IPS-NIHi7 (cell line): ENCODE measurements at regions not wholly inside any gene's neighbourhood (a gene's known extent, or its start where the extent isn't known, plus 50 kb on each side); places are given as distances from the start of the nearest gene placed in this dataset.
A peak's percentile ranks its signal among the peaks of the same experiment; 100 is the strongest.

ENCODE experiments used
- DNase-seq: peaks from one replicate; pipeline ENCODE4 v3.0.0; 2012; ENCODE audit warnings: mixed read lengths; ENCODE audit errors: extremely low spot score

DNA sequence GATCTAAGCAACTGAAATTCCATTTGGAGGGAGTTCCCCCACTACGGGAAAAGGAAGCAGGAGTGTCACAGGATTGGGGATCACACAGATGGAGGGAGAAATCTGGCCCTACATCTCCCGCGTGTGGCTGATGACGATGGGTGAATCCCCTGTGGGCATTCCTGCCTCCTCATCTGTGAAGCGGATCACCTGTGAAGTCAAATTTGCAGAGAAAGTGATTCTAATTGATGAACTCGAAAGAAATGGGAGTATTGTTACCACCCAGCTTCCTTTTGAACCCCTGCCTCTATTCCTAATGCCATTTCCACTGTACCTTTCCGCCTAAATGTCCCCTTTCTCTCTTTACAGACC lies 92.0 kb downstream of the CMPK2 start:
- no peak for DNase-seq

DNA sequence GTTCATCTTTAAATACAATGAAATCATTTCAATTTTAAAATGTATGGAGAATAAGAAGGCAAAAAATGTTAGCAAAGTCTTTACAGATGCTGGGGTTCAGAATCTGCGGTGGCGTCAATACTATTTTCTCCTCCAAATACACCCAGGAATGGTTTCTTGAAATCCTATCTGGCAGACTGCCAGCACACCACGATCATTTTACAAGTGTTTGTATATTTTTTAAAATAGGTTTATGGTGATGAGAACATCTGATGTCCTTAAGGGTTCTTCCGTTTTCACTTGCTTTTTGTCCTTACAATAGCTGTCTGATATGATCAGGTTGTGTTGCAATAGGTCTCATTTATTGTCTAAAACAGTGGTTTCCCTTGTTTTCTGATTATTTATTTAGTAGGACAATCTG lies 89.6 kb downstream of the CMPK2 start:
- no peak for DNase-seq

DNA sequence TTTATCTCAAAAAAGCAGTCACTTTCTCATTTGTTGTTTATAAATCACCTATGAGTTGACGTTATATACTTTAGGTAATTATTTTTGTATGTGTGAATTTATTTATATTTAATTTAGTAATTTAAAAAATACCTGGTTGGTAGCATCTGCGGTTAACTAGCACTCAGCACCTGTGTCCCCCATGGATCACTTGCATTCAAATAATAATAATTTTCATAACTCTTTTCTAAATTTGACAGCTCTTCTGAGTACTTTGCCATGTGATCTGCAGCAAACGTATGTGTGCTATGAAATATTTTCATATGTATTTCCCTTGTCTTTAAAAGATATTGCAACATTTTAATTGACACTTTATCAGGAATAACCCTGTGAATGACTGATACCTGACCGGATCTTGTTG lies 88.1 kb downstream of the CMPK2 start:
- DNase-seq: no peak

DNA sequence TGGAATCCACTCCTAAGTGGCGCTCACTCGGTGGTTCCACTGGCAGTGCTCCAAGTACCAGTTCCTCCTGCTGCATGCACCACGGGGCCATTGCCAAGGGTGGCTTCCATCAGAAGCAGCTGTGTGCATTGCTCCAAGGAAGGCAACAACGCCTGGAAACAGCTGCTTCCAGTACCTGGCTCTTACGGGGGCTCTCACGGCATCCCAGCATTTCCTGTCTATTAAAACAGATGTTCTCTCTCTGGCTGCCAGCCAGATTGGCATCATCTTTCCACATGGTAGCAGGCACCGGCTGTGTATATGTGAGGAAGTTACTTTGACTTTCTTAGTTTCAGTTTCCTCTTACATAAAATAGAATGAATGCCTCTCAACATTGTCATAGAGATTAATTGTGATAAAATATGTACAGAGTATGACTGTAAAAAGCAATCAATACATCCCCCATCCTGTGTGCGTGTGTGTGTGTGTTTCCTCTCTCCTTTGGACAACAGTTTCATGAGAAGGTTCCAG lies 84.9 kb downstream of the CMPK2 start:
- no peak for DNase-seq

DNA sequence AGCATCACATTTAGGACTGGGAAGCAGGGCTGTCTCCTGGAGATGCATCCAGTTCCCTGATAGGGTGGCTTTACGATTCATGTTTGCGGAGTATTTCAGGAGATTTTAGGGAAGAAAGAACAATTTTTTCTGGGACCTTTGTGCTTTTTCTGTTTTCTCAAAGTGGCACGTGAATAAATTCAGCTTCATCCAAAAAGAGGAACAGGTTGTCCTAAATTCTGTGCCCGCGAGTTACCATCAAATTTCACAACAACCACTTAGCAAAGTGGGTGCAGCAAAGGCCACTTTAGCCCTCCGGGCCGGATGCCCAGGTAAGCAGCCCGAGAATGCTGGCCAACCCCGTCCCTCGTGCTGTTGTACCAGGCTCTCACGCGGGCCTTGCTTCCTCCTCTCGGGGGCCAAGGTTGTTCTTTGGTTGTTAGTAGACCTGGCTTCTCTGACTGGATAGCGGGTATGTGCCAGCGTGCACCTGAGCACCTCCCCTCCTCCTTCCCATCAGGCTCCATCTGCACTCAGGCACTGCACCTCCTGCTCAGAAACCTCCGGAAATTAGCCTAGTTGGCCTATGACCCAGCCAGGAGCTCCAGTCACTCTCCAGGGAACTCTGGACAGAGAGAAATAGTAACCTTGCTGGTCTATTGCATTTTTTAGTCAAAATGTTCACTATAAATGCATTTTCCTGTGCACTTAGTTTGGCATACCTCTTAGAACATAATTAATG lies 83.0 kb downstream of the CMPK2 start:
- DNase-seq: no peak

DNA sequence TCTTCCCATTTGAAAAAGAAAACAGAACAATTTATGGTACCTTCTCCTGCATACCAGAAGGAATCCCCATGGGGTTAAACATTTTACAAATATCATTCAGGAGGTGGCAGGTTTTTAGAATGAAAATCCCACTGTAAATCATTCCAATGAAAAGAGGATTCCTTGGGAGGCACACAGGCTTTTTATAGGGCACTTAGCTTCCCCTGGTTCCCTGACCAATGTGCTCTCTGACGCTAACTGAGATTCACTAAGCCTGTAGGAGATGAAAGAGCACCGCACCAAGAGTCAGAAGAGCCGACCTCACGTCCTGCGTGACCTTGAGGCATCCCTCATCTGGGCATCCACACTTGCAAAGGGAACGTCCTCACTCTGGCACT lies 82.5 kb downstream of the CMPK2 start:
- no peak for DNase-seq

DNA sequence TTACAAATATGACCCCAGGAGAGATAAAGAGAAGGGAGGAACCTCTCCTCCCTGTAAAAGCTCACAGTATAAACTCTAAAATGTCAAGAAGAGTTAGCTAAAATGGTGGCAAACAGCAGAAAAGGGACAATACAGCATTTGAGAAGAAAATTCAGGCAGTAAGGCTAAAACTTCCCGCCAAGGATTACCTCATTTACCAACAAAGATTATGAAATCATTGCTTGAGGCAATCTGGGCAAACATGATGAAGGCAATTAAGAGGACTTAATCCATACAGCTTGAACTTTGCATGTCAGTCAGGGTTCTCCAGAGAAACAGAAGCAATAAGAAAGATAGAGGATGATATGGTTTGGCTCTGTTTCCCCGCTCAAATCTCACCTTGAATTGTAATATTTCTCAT lies 81.4 kb downstream of the CMPK2 start:
- no peak for DNase-seq

DNA sequence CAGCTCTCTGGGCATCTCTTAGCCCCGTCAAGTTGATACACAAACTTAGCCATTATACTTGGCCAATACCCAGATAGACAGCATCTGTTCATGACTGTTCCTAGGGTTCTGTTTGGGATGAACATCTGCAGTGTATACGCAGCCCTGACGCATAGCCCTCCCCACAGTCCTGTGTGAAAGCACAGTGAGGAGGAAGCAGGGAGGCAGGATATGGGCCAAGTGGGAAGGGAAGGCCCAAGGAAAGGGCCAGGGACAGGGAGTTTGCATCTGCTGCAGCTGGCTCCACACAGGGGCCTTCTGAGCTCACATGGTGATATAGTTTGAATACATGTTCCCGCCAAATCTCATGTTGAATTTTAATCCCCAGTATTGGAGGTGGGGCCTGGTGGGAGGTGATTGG lies 80.2 kb downstream of the CMPK2 start:
- no peak for DNase-seq

DNA sequence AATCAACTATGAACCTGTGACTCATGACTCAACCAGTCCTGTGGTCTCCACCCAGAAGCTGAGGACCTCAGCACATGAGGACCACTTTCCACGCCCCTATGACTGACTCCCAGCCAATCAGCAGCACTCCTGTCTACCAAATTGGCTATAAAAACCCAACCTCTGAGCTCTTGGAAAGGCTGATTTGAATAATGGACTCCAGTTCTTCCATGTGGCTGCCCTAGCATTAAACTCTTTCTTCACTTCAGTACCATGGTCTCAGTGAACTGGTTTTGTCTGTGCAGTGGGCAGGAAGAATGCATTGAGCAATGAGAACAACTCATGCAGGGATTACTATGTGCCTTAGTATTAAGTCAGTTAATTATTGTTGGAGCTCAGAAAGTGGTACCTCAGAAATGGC lies 78.3 kb downstream of the CMPK2 start:
- DNase-seq: no peak

DNA sequence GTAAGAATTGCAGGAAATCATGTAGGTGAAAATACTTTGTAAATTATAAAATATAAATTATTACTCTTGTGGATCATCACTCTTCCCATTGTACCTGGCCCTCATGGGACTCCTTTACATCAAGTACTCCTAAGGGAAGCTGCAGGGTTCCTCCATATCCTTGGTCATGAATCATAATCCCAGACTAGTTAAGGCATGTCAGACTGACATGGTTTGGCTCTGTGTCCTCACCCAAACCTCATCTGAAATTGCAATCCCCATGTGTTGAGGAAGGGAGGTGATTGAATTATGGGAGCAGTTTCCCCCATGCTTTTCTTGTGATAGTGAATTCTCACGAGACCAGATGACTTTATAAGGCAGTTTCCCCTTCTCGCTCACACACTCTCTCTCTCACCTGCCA lies 77.1 kb downstream of the CMPK2 start:
- DNase-seq: no peak

DNA sequence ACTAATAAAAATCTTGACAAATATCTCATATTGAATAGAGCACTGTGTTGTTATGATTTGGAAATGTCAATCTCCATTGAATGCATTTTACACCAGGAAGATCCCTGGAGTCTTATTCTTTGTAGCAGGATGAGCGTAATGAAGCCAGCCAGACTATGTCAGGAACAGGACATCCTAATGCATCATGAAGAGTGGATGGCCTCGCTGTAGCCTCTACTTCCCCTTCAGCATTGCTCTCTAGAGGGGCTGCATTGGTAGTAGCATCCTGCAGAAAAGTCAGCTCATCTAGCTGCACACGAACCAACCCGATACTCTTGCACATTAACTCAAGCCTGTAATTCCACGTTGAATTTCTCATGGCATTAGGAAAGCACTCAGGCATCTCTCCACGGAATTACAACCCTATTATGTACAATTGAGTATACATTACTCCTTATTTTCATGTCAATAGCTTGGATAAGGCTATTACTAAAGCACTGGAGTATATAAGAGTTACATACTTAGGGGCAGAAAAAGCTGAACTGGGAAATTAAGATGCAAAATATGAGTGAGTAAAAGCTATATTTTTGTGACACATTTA lies 76.1 kb downstream of the CMPK2 start:
- no peak for DNase-seq

DNA sequence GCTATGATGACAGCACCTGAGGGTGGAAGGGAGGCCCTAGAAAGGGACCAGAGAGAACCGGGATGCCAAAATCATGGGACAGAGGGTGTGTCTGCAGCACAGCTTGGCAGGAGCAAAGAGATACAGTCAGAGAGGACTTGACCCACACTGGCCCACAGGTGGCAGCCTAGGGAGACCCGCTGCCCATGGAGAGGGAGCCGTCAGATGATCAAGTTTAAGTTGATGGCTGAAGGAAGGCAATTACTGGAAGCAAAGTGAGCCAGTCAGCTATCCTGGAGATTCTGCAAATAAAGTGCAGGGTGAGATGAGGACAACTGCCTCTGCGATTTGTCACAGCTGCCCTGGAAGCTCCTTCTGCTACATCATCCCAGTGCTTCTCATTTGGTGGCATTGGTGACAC lies 74.0 kb downstream of the CMPK2 start:
- DNase-seq: peak; percentile 47

DNA sequence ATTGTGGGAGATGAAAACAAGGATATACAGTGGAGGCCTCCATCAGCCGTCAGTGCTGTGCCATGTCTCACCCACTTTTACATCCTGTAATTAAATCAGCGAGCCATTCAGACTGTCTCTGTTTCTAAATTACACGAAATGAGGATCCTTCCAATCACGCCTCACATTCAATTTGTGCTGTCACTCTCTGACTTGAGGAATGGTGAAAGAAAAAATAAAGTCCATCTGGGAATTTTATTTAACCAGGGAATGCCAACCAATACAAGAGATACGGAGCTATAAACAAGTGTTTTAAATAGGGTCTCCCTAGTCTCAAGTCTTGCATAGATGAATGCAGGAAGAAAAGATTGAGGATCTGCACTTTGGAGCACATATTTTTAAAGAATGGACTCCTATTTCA lies 72.8 kb downstream of the CMPK2 start:
- DNase-seq: no peak

DNA sequence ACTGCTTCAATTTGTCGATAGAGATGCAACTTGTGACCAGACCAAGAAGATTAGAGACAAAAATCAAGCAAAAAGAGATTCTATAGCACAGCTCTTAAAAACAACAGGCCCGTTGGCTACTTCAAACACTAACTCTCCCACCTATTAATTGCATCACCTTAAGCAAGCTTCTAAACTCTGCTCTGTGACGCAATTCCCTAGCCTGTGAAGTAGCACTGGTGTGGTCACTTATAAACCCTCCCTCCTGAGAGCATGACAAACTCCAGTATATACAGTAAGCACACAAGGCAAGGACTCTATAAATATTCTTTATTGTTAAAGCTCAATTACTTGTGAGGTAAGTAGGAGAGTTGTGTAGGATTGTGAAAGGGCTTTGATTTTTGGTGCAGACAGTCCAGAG lies 72.3 kb downstream of the CMPK2 start:
- DNase-seq: no peak

DNA sequence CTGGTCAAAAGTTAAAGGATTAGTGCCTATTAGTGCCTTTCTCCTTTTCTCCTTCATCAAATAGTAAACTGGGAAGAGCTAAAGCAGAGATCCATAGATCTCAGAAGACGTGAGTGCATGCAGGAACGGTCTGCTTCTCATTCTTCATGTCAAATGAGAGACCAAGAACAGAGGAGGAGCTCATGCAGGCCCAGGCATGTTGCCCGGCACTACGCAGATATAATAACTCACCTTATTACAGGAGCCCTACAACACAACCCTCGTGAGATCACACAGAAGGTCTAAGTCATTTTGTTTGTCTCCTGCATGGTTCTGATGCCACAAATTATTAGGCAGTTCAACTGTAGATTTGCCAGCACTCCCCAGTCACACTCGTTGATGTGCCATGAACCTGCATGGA lies 71.8 kb downstream of the CMPK2 start:
- no peak for DNase-seq

DNA sequence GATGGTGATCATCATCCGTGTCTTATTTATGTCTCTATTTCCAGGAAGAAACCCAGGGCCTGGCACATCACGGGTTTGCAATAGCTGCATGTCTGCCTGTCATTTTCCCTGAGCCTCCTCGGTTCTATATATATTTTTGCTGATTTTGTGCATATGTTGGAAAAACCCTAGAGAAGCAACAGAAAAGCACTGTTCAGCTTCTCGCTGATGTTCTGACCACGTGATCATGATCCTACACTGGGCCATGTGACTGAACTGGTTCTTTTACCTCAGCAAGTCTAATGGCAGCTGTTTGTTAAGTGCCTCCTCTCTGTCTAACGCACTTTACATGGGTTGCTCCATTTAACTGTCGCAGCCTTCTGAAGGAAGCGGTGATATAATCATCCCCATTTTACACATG lies 71.3 kb downstream of the CMPK2 start:
- no peak for DNase-seq
